ENCODE measurements at regions not wholly inside any gene's neighbourhood (a gene's known extent, or its start where the extent isn't known, plus 50 kb on each side); places are given as distances from the start of the nearest gene placed in this dataset.

DNA sequence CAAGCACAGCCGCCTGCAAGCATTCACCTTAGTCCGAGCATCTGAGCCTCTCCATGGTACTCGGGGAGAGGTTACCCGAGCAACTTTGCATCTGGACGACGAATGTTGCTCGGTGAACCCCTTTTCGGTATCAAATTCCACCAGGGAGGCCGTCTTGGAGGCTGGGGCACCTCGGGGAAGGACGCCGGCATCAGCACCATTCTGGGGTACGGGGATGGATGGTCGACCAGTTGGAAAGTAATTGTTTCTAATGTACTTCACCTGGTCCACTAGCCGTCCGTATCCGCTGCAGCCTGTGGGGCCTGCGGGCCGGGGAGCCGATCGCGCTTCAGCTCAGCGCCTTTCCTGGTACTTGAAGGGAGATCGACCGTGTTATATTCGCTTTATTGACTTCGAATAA is 161.7 kb upstream of the RTL1 start:
- TF ChIP-seq, protein P1, sequence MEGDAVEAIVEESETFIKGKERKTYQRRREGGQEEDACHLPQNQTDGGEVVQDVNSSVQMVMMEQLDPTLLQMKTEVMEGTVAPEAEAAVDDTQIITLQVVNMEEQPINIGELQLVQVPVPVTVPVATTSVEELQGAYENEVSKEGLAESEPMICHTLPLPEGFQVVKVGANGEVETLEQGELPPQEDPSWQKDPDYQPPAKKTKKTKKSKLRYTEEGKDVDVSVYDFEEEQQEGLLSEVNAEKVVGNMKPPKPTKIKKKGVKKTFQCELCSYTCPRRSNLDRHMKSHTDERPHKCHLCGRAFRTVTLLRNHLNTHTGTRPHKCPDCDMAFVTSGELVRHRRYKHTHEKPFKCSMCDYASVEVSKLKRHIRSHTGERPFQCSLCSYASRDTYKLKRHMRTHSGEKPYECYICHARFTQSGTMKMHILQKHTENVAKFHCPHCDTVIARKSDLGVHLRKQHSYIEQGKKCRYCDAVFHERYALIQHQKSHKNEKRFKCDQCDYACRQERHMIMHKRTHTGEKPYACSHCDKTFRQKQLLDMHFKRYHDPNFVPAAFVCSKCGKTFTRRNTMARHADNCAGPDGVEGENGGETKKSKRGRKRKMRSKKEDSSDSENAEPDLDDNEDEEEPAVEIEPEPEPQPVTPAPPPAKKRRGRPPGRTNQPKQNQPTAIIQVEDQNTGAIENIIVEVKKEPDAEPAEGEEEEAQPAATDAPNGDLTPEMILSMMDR (IDR thresholded peaks at IDR 0.05; ENCODE audit: insufficient read depth, low read length, severe bottlenecking): no peak
- no peak for FAIRE-seq
- no peaks in the 10 kb centered on the region for H3K27me3 ChIP-seq (ENCODE audit: control insufficient read depth, insufficient read depth, low read length)
- H3K4me3 ChIP-seq (ENCODE audit: low read depth, low read length): no peak overlapping the region
- H3K36me3 ChIP-seq (ENCODE audit: control insufficient read depth, insufficient read depth, low read length): no peaks in the 10 kb centered on the region
- no peak for DNase-seq (ENCODE audit: low read depth)

DNA sequence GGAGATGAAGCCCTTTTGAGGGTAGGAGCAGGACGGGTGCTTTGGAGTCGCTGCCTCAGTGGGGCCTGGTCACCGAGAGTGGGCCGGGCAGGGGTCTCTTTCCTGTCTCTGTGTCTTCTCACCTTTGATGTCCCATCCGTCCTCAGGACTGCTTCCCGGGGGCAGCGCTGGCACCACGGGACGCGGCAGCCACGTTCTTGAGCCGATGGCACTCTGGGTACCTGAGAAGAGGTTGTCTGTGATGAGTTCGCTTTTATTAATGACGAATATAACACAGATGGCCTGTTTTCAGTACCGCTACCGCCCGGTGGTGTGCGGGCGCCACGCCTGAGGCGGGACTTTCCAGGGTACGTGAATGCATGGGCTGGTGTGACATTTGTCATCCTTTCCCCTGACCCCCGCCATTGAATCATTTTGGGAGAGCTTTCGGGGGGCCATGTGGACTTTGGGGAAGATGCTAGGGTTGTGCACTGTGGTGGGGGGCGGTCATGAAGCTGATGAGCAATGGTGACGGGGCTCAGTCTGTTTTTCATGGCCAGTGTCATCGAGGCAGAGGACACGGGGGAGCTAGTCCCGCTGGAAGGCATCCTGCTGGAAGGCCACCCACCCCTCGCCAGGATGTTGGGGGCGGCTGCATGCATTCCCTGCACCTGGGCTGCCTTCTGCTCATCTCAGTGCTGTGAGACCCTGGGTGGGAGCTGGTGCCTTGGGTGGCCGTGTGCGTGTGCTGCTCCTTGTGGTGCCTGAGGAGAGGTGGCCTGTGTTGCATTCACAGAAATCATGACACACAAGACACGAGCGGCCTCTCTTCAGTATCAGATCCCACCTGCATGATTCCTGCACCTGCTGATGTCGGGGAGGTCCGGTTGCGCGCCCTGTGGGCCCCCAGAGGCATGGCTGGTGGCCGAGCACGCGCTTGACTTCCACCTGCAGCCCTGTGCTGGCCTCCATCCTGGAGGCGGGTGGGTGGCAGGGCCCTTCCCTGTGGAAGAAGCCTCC is 162.5 kb upstream of the RTL1 start:
- no peak for DNase-seq (ENCODE audit: low read depth)
- Histone ChIP-seq H3K4me3 (ENCODE audit: low read depth, low read length) (no peak overlapping the region), H3K27me3 (ENCODE audit: control insufficient read depth, insufficient read depth, low read length) (no peaks in the 10 kb centered on the region), H3K36me3 (ENCODE audit: control insufficient read depth, insufficient read depth, low read length) (no peaks in the 10 kb centered on the region)
- FAIRE-seq: no peak
- TF ChIP-seq, protein P1 (IDR thresholded peaks at IDR 0.05; ENCODE audit: insufficient read depth, low read length, severe bottlenecking): no peak

DNA sequence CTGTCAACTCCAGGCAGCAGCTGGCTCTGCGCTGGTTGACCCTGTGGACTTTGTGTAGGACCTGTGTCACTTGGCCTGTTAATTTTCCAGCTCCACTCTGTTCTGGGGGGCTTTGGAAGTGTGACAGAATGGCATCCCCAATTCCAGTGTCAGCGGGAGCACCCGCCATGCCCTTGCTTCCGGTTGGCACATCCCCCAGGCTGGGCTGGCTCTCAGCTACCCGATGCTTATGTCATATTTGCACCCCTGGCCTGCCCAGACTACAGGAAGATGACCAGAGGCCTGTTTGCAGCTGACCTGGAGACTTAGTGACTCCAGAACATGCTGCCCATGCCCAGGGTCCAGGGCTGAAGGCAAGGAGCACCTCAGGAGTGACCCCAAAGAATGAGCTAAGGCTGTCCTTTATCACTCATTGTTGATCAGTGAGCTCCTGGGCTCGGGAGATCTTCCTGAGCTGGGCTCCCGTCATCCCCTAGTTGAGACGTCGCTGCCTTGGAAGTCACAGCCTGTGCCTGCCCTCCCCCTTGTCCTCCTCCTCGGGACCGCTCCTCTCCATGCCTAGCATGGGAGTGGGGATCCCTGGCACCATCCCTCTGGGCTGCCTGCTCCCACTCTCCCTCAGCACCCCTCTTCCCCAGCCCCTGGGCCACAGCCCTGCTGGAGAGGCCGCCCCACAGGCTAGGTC is 163.4 kb upstream of the RTL1 start:
- no peak for FAIRE-seq
- no peaks in the 10 kb centered on the region for H3K36me3 ChIP-seq (ENCODE audit: control insufficient read depth, insufficient read depth, low read length)
- H3K4me3 ChIP-seq (ENCODE audit: low read depth, low read length): no peak overlapping the region
- TF ChIP-seq, protein P1 (IDR thresholded peaks at IDR 0.05; ENCODE audit: insufficient read depth, low read length, severe bottlenecking): no peak
- H3K27me3 ChIP-seq (ENCODE audit: control insufficient read depth, insufficient read depth, low read length): no peaks in the 10 kb centered on the region
- DNase-seq (ENCODE audit: low read depth): no peak

DNA sequence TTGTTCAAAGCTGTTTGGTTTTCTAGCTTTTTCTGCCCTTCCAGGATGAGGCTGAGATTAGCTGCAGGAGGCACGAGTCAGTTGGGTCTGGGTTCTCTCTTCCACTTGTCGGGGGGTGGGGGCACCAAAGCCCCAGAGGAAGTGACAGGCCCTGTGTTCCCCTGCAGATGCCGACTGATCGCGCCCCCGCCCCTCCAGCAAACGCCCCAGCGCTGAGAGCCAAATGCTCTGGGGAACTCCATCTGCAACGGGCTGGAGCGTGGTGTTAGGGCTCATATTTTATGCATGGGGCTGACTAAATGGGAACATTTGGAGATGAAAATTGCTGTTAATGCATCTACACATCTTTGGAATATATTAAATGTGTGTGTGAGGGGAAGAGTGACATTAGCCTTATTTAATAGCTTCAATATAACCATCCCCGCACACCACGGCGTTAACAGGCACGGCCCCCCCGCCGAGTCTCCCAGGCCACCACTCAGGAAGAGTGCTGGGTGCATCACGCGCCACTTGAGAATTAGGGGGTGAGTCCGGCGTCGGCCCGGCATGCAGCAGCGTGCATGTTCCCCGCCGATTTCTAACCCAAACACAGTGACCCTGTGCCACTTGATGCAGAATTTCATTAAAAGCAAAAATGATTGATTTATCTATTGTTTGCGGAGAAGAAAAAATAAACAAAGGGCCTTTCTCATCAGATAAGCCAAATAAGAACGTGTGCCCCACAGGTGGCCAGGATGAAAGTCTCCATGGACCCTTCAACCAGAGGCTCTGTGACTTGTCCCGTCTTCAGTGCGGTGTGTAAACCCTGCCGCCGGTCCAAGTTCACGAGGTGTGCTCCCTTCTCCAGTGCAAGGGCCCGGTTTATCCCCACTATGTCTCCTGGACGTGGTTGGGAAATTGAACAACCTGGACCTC is 165.0 kb upstream of the RTL1 start:
- H3K4me3 ChIP-seq (ENCODE audit: low read depth, low read length): no peak overlapping the region
- no peak for FAIRE-seq
- DNase-seq (ENCODE audit: low read depth): no peak
- no peaks in the 10 kb centered on the region for H3K36me3 ChIP-seq (ENCODE audit: control insufficient read depth, insufficient read depth, low read length)
- no peaks in the 10 kb centered on the region for H3K27me3 ChIP-seq (ENCODE audit: control insufficient read depth, insufficient read depth, low read length)
- TF ChIP-seq, protein P1 (IDR thresholded peaks at IDR 0.05; ENCODE audit: insufficient read depth, low read length, severe bottlenecking): no peak

DNA sequence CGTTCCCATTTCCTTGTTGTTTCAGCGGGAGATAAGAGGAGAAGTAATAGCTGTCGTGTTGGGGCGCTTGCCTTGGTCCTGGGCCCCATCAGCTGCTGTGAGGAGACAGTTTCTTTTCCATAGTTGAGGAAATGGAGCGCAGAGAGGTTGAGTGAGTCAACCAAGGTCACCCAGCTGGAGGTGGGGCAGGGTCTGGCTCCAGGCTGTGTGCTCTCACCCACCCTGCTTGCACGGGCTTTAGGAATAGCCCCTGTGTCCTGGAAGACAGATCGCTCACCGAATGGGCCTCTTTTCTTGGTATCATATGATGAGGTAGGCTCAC is 165.7 kb upstream of the RTL1 start:
- TF ChIP-seq, protein P1 (IDR thresholded peaks at IDR 0.05; ENCODE audit: insufficient read depth, low read length, severe bottlenecking): no peak
- H3K27me3 ChIP-seq (ENCODE audit: control insufficient read depth, insufficient read depth, low read length): no peaks in the 10 kb centered on the region
- no peak overlapping the region for H3K4me3 ChIP-seq (ENCODE audit: low read depth, low read length)
- no peak for FAIRE-seq
- DNase-seq (ENCODE audit: low read depth): no peak
- H3K36me3 ChIP-seq (ENCODE audit: control insufficient read depth, insufficient read depth, low read length): no peaks in the 10 kb centered on the region

Data from bronchial epithelial cell (primary cell).